Aorta (tissue), 5 donors: ENCODE measurements at regions not wholly inside any gene's neighbourhood (a gene's known extent, or its start where the extent isn't known, plus 50 kb on each side); places are given as distances from the start of the nearest gene placed in this dataset.

ENCODE experiments used
- ATAC-seq: fragments of 200-7000 bp; cut with Tn5 transposase; one replicate; pipeline ENCODE4 v1.9.1; 2022; ENCODE audit warnings: moderate library complexity; ENCODE audit not compliant: low FRiP score
- DNase-seq, 2 donors: peaks; one replicate each; pipeline ENCODE4 v3.0.0-alpha.2; 2020
- H3K27ac ChIP-seq, 2 donors: one replicate each; pipeline ENCODE4 v1.5.1; 2013; ENCODE audit warnings: low read length in 2 of 2, mild to moderate bottlenecking in 2 of 2, moderate library complexity in 2 of 2, control low read depth in 1 of 2, inconsistent platforms in 1 of 2, low read depth in 1 of 2
- H3K27me3 ChIP-seq, 2 donors: one replicate each; pipeline ENCODE4 v1.6.1; 2013; ENCODE audit warnings: control low read depth in 1 of 2, low read length in 1 of 2, mild to moderate bottlenecking in 1 of 2, moderate library complexity in 1 of 2; ENCODE audit not compliant: insufficient read depth in 2 of 2, control insufficient read depth in 1 of 2
- H3K36me3 ChIP-seq, 2 donors: one replicate each; pipeline ENCODE4 v1.6.1; 2013; ENCODE audit warnings: control low read depth in 1 of 2, low read length in 1 of 2, mild to moderate bottlenecking in 1 of 2; ENCODE audit not compliant: insufficient read depth in 2 of 2, control insufficient read depth in 1 of 2
- H3K4me1 ChIP-seq, 2 donors: one replicate each; pipeline ENCODE4 v1.6.1; 2013; ENCODE audit warnings: low read length in 2 of 2, control low read depth in 1 of 2, mild to moderate bottlenecking in 1 of 2, moderate library complexity in 1 of 2; ENCODE audit not compliant: insufficient read depth in 2 of 2, control insufficient read depth in 1 of 2
- H3K4me3 ChIP-seq, 2 donors: one replicate each; pipeline ENCODE4 v1.5.1; 2013; ENCODE audit warnings: low read length in 2 of 2, control low read depth in 1 of 2, mild to moderate bottlenecking in 1 of 2
- H3K9me3 ChIP-seq: one replicate; pipeline ENCODE4 v1.6.1; 2013; ENCODE audit warnings: mild to moderate bottlenecking, low read length; ENCODE audit not compliant: control insufficient read depth
- WGBS, 2 donors: extraction: QIAGEN DNeasy Blood & Tissue Kit; methylation state at CpG; one replicate each; pipeline ENCODE4 v1.1.7; 2013; 5-methylcytosine and 5-hydroxymethylcytosine counted together
- intact Hi-C, 2 donors: fragments of 100-400 bp; cut with DNase I; formaldehyde crosslinking; loops; one replicate each; pipeline versions ENCODE4 v1.14.2 to v1.15.0; 2022
- donor health status: healthy with polysubstance abuse.
- donor health status: Bipolar disorder and iron deficiency.
- donor health status: DM: no; HTN: no; CAD: no.
- donor health status: DM: no; HTN: no; CAD: no.
- donor health status: DM: yes; HTN: yes; CAD: no.

DNA sequence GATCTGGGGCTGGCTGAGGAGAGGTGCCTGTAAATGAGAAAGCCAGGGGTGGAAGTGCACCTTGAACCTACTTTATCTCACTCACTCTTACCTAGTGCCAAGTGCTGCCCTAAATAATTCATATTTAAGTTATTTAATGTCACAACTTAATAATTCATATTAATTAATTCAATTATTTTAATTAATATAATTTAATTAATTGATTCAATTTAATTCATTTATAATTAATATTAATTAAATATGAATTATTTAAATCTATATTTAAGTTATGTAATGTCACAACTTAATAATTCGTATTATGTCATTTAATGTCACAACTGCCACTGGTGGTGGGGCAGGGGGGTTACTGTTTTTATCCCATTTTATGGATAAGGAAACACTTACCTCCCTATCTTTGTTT is 361.6 kb upstream of the RUNX1 start:
- no peak for ATAC-seq
- 98 to 100% methylated on average over 1 of the region's 1 CpG for WGBS, 2 donors

DNA sequence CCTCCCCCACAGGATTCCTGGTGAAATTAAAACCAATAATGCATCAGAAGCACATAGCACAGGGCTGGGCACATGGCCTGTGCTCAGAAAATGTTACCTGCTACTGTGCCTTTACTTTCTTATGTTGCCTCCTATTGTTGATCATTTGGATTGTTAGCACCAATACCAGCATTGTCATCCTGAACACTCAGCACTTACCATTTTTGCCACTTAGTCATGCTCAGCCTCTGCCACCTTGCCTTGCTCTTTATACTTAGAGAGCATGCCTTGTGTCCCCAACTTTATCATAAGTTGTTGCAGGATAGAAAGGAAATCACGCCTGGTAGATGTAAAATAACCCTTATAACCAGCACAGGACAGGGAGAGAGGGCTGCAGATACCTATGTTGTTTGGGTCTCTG is 361.0 kb upstream of the RUNX1 start:
- DNase-seq: no peak
- Histone ChIP-seq H3K27ac (no peak overlapping the region), H3K4me1 (no peaks in the 10 kb centered on the region), H3K9me3 (no peaks in the 10 kb centered on the region), H3K4me3 (no peak overlapping the region), H3K36me3 (no peaks in the 10 kb centered on the region), H3K27me3 (no peaks in the 10 kb centered on the region)
- WGBS, 2 donors: 84 to 88% methylated on average over 1 of the region's 1 CpG
- intact Hi-C loops: no loop called here
- ATAC-seq: no peak

More for the DNA sequence above, 361.6 kb upstream of the RUNX1 start:
- no peaks in the 10 kb centered on the region for H3K36me3 ChIP-seq
- no peaks in the 10 kb centered on the region for H3K4me1 ChIP-seq
- no peak for DNase-seq
- no peaks in the 10 kb centered on the region for H3K9me3 ChIP-seq
- H3K27ac ChIP-seq: no peak overlapping the region
- intact Hi-C loops: no loop called here
- H3K4me3 ChIP-seq: no peak overlapping the region
- no peaks in the 10 kb centered on the region for H3K27me3 ChIP-seq

DNA sequence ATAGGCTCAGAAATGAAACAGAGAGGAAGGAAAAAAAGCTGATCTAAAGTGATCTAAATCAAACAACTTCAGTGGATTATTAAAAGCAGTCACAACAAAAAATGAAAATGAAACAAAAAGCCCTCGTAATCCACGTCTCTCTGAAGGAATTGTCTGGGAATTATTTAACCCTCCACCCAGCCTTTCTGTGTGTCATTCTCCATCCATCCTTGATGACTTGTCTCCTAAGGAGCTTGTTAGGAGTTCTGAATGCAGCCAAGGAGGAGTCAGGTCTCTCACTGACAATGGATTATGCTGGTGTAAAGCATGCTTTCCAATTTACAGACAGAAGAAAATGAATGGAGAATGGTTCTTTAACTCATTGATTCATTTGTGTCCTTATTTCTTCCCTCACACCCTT is 359.3 kb upstream of the RUNX1 start:
- DNase-seq: no peak
- Histone ChIP-seq H3K4me3 (no peak overlapping the region), H3K27me3 (no peaks in the 10 kb centered on the region), H3K36me3 (no peaks in the 10 kb centered on the region), H3K27ac (no peak overlapping the region), H3K9me3 (no peaks in the 10 kb centered on the region), H3K4me1 (no peaks in the 10 kb centered on the region)
- 23% methylated on average over 2 of the region's 2 CpGs for WGBS, 2 donors
- intact Hi-C loops: loop anchor here in 1 of 2 donors (10.0 kb wide), 1 partner anchor 664 kb away; no protein-coding TSS in a partner anchor
- ATAC-seq: no peak

DNA sequence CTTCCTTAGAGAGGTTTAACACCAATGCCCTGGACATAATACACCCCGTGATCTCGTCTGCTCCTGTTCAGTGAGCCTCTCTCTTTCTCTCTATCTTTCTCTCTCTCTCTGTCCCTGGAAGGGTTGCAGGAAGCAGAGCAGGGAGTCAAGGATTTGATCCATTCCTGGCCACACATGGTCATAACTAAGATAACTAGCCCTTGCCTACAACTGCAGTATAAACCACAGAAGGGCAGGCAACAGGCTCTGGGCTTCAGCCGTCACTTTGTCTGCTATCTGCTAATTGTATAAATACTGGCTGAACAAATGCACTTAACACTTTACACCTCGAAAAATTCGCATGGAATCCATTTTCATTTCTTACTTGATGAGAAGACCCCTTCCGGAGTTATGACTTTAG is 357.5 kb upstream of the RUNX1 start:
- 84 to 87% methylated on average over 6 of the region's 6 CpGs for WGBS, 2 donors
- ATAC-seq: no peak
- intact Hi-C loops: loop anchor here in 1 of 2 donors (10.0 kb wide), 1 partner anchor 662 kb away; no protein-coding TSS in a partner anchor

DNA sequence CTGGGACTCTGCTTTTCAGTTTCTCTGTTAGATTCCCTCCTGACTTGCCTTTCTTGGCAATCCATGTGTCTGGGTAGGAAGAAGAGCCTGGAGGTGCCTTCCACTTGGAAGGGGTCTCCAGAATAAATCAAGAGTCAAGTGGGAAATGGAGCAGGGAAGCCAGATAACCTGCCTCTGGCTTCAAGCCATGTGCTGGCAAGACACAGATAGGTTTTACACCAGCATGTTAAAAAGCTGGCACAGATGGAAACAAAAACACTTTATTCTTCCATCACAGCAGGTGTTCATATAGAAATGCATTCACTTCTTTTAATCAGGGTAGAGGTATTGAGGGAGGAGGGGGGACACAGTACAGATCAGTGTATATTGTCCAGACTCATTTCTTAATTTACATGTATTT is 356.9 kb upstream of the RUNX1 start:
- intact Hi-C loops: loop anchor here in 1 of 2 donors (10.0 kb wide), 1 partner anchor 661 kb away; no protein-coding TSS in a partner anchor
- no peak overlapping the region for H3K27ac ChIP-seq
- H3K27me3 ChIP-seq: no peaks in the 10 kb centered on the region
- H3K4me1 ChIP-seq: no peaks in the 10 kb centered on the region
- no peak overlapping the region for H3K4me3 ChIP-seq
- H3K9me3 ChIP-seq: no peaks in the 10 kb centered on the region
- DNase-seq (no peak), ATAC-seq (no peak)
- no peaks in the 10 kb centered on the region for H3K36me3 ChIP-seq

More for the DNA sequence above, 357.5 kb upstream of the RUNX1 start:
- DNase-seq: no peak
- Histone ChIP-seq H3K4me3 (no peak overlapping the region), H3K27ac (no peak overlapping the region), H3K27me3 (no peaks in the 10 kb centered on the region), H3K9me3 (no peaks in the 10 kb centered on the region), H3K4me1 (no peaks in the 10 kb centered on the region), H3K36me3 (no peaks in the 10 kb centered on the region)

DNA sequence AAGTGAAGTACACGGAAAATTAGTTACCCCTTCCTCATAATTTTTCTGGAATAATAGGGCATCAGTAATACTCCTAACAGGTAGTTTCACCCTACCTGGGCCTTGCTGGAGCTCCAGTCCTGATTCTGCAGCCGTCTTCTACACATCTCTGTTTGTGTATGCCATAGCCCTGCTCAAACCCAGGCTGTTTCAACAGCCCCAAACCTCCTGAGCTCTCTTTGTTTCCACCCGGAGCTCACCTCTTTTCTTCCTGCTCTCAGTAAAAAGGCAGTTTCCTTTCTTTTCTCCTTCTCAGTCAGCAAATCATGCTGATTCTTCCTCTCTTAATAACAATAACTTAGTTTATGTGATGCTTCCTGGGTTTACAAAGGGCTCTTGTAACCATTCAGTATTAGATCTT is 355.1 kb upstream of the RUNX1 start:
- WGBS, 2 donors: 81 to 91% methylated on average over 3 of the region's 3 CpGs
- no peak for ATAC-seq
- no peaks in the 10 kb centered on the region for H3K27me3 ChIP-seq
- intact Hi-C loops: loop anchor here in 1 of 2 donors (10.0 kb wide), 1 partner anchor 659 kb away; no protein-coding TSS in a partner anchor
- H3K4me3 ChIP-seq: no peak overlapping the region
- no peaks in the 10 kb centered on the region for H3K4me1 ChIP-seq
- H3K9me3 ChIP-seq: no peaks in the 10 kb centered on the region
- DNase-seq: no peak
- H3K27ac ChIP-seq: no peak overlapping the region
- H3K36me3 ChIP-seq: no peaks in the 10 kb centered on the region

DNA sequence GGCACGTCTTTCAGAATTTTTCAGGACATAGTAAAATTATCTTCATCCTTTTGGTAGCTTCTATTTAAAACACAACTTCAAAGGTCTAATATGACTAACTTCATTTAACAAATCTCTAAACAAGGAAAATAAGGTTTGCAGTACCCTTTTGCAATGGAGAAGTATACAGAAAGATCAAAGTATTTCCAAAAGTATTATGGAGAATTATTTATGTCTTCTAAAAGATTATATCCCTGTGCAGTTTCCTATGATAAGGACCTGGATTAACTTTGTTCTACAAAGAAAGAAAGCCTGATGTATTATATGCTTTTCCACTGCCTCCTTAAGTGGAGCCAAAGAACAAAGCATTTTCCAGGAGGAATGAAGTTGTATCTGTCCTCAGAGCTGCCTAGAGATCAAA is 353.0 kb upstream of the RUNX1 start:
- H3K36me3 ChIP-seq: no peaks in the 10 kb centered on the region
- DNase-seq (no peak), ATAC-seq (no peak)
- no peak overlapping the region for H3K4me3 ChIP-seq
- WGBS, 2 donors: 78 to 86% methylated on average over 1 of the region's 1 CpG
- no peaks in the 10 kb centered on the region for H3K27me3 ChIP-seq
- no peak overlapping the region for H3K27ac ChIP-seq
- intact Hi-C loops: loop anchor here in 1 of 2 donors (10.0 kb wide), 1 partner anchor 657 kb away; no protein-coding TSS in a partner anchor
- H3K4me1 ChIP-seq: no peaks in the 10 kb centered on the region
- H3K9me3 ChIP-seq: no peaks in the 10 kb centered on the region

DNA sequence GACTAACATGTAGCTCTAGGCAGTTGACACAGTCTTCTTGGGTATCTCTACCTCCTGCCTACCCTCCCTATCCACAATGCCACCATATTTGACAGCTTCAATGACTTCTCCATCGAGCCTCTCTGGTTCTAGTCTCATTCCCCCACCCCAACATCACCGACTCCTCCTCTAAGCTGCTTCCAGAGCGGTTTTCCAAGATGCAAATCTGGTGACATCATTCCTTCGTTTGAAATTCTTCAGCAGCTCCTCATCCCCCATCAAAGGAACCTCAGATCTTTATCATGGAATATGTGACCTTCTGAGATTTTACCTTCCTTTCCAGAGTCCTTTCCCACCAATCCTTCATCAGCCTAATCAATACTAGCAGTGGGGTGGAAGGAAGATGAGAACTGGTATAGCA is 352.4 kb upstream of the RUNX1 start:
- H3K27ac ChIP-seq: no peak overlapping the region
- H3K4me3 ChIP-seq: no peak overlapping the region
- H3K27me3 ChIP-seq: no peaks in the 10 kb centered on the region
- H3K4me1 ChIP-seq: no peaks in the 10 kb centered on the region
- ATAC-seq (no peak), DNase-seq (no peak)
- intact Hi-C loops: loop anchor here (2.0 to 10.0 kb wide), 3 partner anchors 511 to 657 kb away; no protein-coding TSS in a partner anchor
- H3K9me3 ChIP-seq: no peaks in the 10 kb centered on the region
- no peaks in the 10 kb centered on the region for H3K36me3 ChIP-seq
- 75 to 80% methylated on average over 4 of the region's 4 CpGs for WGBS, 2 donors

DNA sequence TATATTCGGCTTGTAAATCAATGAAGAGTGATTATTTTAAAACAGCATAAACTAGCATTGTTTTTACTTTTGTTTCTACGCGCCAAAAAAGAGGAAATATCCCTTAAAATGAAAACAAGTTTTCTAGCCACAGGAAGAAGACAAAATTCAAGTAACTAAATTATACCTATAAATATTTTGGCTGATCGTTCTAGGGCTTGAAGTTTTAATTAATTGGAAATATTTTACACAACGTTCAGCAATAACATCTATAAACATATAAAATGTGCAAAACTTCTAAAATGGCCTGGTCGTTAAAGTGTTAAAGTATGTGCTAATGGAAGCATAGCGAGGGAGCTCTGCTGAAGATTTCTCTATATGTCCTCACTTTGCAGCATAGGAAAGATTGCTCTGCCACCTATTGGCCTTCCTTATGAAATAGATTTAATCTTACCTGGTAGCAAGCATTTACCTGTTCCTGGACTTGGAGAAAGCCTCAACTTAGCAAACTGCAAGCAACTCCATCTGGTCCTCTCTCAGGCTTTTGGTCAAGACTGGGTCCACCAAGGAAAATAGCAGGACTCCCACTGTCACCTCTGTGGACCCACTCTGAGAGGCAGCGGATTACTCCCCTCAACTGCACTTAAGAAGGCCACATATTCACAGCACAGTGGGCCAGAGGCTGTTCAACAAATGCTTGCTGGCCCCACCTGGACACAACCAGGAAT is 351.3 kb upstream of the RUNX1 start:
- Histone ChIP-seq H3K27me3 (no peaks in the 10 kb centered on the region), H3K9me3 (no peaks in the 10 kb centered on the region), H3K4me1 (no peaks in the 10 kb centered on the region), H3K4me3 (no peak overlapping the region), H3K27ac (no peak overlapping the region), H3K36me3 (no peaks in the 10 kb centered on the region)
- no peak for DNase-seq
- 59% methylated on average over 8 of the region's 8 CpGs for WGBS, 2 donors
- intact Hi-C loops: loop anchor here (2.0 to 10.0 kb wide), 3 partner anchors 510 to 656 kb away; no protein-coding TSS in a partner anchor
- no peak for ATAC-seq
